ENCODE measurements at regions not wholly inside any gene's neighbourhood (a gene's known extent, or its start where the extent isn't known, plus 50 kb on each side); places are given as distances from the start of the nearest gene placed in this dataset.

DNA sequence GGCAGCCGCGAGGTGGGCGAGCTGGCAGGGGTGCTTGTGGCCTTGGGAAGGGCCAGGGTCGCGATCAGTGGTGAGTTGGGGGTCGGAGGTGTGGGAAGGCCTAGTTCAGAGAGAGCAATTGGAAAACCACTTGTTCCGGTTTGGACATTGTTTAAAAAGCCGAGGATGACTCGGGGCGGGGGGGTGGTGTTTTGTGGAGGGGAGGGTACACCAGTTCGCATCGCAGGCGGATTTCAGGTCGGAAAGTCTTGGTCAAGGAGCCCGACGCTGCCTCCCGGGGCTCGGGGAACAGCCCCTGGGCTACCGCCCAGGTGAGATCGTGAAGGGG lies 66.4 kb downstream of the KPNA2 start:
- WGBS (ENCODE audit: extremely low coverage, insufficient coverage, insufficient read length): no CpG with 5 or more reads among the region's 20 CpGs
- Histone ChIP-seq H3K27me3 (ENCODE audit: insufficient read depth, low read length) (no peaks in the 10 kb centered on the region), H4K91ac (ENCODE audit: low read depth, low read length) (peak overlapping the region; percentile 89), H3K18ac (ENCODE audit: low read length) (peak overlapping the region; percentile 35), H3K4me1 (ENCODE audit: control insufficient read depth in 1 of 2, insufficient read depth in 2 of 2, low read length in 2 of 2) (peaks cover 0 to 5% of the 10 kb centered on the region in 2 experiments), H2AFZ (ENCODE audit: insufficient read depth, low read length, poor library complexity) (peak overlapping the region; percentile 96), H3K79me1 (ENCODE audit: low read length) (peaks cover 5% of the 10 kb centered on the region), H3K79me2 (ENCODE audit: control insufficient read depth, insufficient read depth, low read length, poor library complexity) (peaks cover 5% of the 10 kb centered on the region), H3K9ac (ENCODE audit: low read length) (peak overlapping the region; percentile 15), H3K27ac (ENCODE audit: low read depth, low read length) (no peak overlapping the region), H3K14ac (ENCODE audit: low read length) (peak overlapping the region; percentile 65), H2BK12ac (ENCODE audit: low read length) (no peak overlapping the region), H3K23ac (ENCODE audit: low read length) (no peak overlapping the region), H4K8ac (ENCODE audit: low read depth, low read length) (peak overlapping the region; percentile 84), H3K4me2 (ENCODE audit: low read length) (peak overlapping the region; percentile 96), H2BK120ac (ENCODE audit: insufficient read depth, low read length, poor library complexity) (peak overlapping the region; percentile 0), H3K4me3 (ENCODE audit: low read depth, low read length) (peak overlapping the region; percentile 89), H2BK5ac (ENCODE audit: low read depth, low read length, poor library complexity) (no peak overlapping the region), H3K9me3 (ENCODE audit: insufficient read depth, low read depth, low read length) (no peaks in the 10 kb centered on the region), H4K12ac (ENCODE audit: low read depth, low read length) (peak overlapping the region; percentile 39), H2AK5ac (ENCODE audit: low read length) (no peak overlapping the region), H3K4ac (ENCODE audit: low read depth, low read length) (peak overlapping the region; percentile 76), H3K36me3 (ENCODE audit: control insufficient read depth in 1 of 2, insufficient read depth in 2 of 2, low read length in 2 of 2) (no peaks in the 10 kb centered on the region)
- no peak for DNase-seq

DNA sequence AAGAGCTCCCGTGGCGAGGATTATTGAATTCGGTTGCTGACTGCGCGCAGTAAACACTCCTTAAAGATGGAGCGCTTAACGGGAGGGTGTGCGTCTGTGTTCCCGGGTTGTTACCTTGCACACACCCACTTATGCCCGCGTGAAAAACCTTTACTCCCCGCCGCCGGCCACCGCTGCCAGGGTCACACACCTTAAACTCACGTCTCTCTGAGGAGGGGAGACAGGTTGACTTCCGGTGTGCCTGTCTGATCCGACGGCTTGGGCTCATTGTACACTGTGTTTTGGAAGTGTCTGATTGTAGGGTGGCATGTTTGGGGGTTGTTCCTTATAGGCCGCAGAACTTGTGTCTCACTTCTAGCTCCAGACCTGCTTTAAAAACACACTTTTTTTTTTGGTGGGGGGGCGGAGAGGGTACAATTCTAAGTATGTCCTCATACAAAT lies 66.8 kb downstream of the KPNA2 start:
- Histone ChIP-seq H2AK5ac (ENCODE audit: low read length) (no peak overlapping the region), H2BK5ac (ENCODE audit: low read depth, low read length, poor library complexity) (no peak overlapping the region), H3K4me1 (ENCODE audit: control insufficient read depth in 1 of 2, insufficient read depth in 2 of 2, low read length in 2 of 2) (peaks cover 0 to 5% of the 10 kb centered on the region in 2 experiments), H4K91ac (ENCODE audit: low read depth, low read length) (no peak overlapping the region), H4K8ac (ENCODE audit: low read depth, low read length) (no peak overlapping the region), H3K14ac (ENCODE audit: low read length) (no peak overlapping the region), H2BK12ac (ENCODE audit: low read length) (no peak overlapping the region), H3K4ac (ENCODE audit: low read depth, low read length) (no peak overlapping the region), H3K79me2 (ENCODE audit: control insufficient read depth, insufficient read depth, low read length, poor library complexity) (peaks cover 5% of the 10 kb centered on the region), H3K4me2 (ENCODE audit: low read length) (peak overlapping the region; percentile 96), H3K18ac (ENCODE audit: low read length) (no peak overlapping the region), H3K9me3 (ENCODE audit: insufficient read depth, low read depth, low read length) (no peaks in the 10 kb centered on the region), H3K27me3 (ENCODE audit: insufficient read depth, low read length) (no peaks in the 10 kb centered on the region), H3K36me3 (ENCODE audit: control insufficient read depth in 1 of 2, insufficient read depth in 2 of 2, low read length in 2 of 2) (no peaks in the 10 kb centered on the region), H3K9ac (ENCODE audit: low read length) (peak overlapping the region; percentile 23), H3K23ac (ENCODE audit: low read length) (no peak overlapping the region), H4K12ac (ENCODE audit: low read depth, low read length) (no peak overlapping the region), H3K79me1 (ENCODE audit: low read length) (peaks cover 5% of the 10 kb centered on the region), H3K4me3 (ENCODE audit: low read depth, low read length) (peak overlapping the region; percentile 89), H3K27ac (ENCODE audit: low read depth, low read length) (no peak overlapping the region), H2AFZ (ENCODE audit: insufficient read depth, low read length, poor library complexity) (peak overlapping the region; percentile 30), H2BK120ac (ENCODE audit: insufficient read depth, low read length, poor library complexity) (no peak overlapping the region)
- DNase-seq: peak in 1 of 2 donors; percentile 34
- WGBS (ENCODE audit: extremely low coverage, insufficient coverage, insufficient read length): no CpG with 5 or more reads among the region's 21 CpGs

DNA sequence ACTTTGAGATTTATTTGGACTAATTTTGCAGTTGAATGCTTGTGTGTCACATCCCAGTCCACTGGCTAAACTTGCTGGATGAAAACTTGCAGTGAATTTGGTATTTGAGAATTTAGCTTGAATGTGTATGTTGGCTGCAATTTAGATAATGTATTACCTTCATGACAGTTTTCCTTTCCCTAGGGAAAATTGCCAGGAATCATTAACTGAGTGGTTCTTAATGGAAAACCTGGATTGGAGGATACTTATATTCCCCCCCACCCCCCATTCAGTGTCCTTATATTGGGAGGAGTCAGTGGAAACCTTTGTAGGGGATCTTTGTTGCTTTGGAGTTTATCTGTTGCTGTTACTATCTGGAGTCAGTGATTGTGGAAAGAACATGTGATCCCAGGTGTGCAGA lies 67.6 kb downstream of the KPNA2 start:
- Histone ChIP-seq H2AFZ (ENCODE audit: insufficient read depth, low read length, poor library complexity) (no peak overlapping the region), H2AK5ac (ENCODE audit: low read length) (no peak overlapping the region), H4K12ac (ENCODE audit: low read depth, low read length) (no peak overlapping the region), H3K4me2 (ENCODE audit: low read length) (no peak overlapping the region), H2BK120ac (ENCODE audit: insufficient read depth, low read length, poor library complexity) (no peak overlapping the region), H3K4ac (ENCODE audit: low read depth, low read length) (no peak overlapping the region), H4K91ac (ENCODE audit: low read depth, low read length) (no peak overlapping the region), H3K27ac (ENCODE audit: low read depth, low read length) (no peak overlapping the region), H2BK5ac (ENCODE audit: low read depth, low read length, poor library complexity) (no peak overlapping the region), H3K27me3 (ENCODE audit: insufficient read depth, low read length) (no peaks in the 10 kb centered on the region), H3K23ac (ENCODE audit: low read length) (no peak overlapping the region), H4K8ac (ENCODE audit: low read depth, low read length) (no peak overlapping the region), H3K9ac (ENCODE audit: low read length) (no peak overlapping the region), H2BK12ac (ENCODE audit: low read length) (no peak overlapping the region), H3K4me1 (ENCODE audit: control insufficient read depth in 1 of 2, insufficient read depth in 2 of 2, low read length in 2 of 2) (peaks cover 0 to 5% of the 10 kb centered on the region in 2 experiments), H3K9me3 (ENCODE audit: insufficient read depth, low read depth, low read length) (no peaks in the 10 kb centered on the region), H3K79me1 (ENCODE audit: low read length) (peaks cover 5% of the 10 kb centered on the region), H3K18ac (ENCODE audit: low read length) (no peak overlapping the region), H3K36me3 (ENCODE audit: control insufficient read depth in 1 of 2, insufficient read depth in 2 of 2, low read length in 2 of 2) (no peaks in the 10 kb centered on the region), H3K79me2 (ENCODE audit: control insufficient read depth, insufficient read depth, low read length, poor library complexity) (peaks cover 5% of the 10 kb centered on the region), H3K4me3 (ENCODE audit: low read depth, low read length) (no peak overlapping the region), H3K14ac (ENCODE audit: low read length) (no peak overlapping the region)
- DNase-seq: no peak

DNA sequence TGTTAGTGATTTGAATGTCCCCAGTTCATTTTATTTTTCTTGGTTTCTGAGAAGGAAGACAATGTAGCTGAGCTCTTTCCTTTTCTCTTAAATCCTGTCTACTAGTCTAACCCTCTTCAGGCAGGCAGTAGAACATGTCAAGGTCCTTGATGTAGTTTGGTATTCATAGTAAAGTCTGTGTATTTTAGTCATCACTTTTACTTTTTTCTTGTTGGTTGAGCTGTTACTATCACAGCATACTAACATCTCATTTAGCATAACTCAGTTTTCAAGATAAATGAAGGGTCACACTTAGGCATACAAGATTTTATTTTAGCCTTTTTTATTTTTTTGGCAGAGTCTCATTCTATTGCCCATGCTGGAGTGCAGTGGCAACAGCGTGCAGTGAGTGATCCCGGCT lies 70.5 kb downstream of the KPNA2 start:
- Histone ChIP-seq H3K79me2 (ENCODE audit: control insufficient read depth, insufficient read depth, low read length, poor library complexity) (peaks cover 4% of the 10 kb centered on the region), H4K91ac (ENCODE audit: low read depth, low read length) (no peak overlapping the region), H3K4me1 (ENCODE audit: control insufficient read depth in 1 of 2, insufficient read depth in 2 of 2, low read length in 2 of 2) (peaks cover 0 to 3% of the 10 kb centered on the region in 2 experiments), H3K4ac (ENCODE audit: low read depth, low read length) (no peak overlapping the region), H4K12ac (ENCODE audit: low read depth, low read length) (no peak overlapping the region), H3K18ac (ENCODE audit: low read length) (no peak overlapping the region), H3K9ac (ENCODE audit: low read length) (no peak overlapping the region), H3K14ac (ENCODE audit: low read length) (no peak overlapping the region), H3K4me3 (ENCODE audit: low read depth, low read length) (no peak overlapping the region), H3K27me3 (ENCODE audit: insufficient read depth, low read length) (no peaks in the 10 kb centered on the region), H2BK12ac (ENCODE audit: low read length) (no peak overlapping the region), H3K27ac (ENCODE audit: low read depth, low read length) (no peak overlapping the region), H2AFZ (ENCODE audit: insufficient read depth, low read length, poor library complexity) (no peak overlapping the region), H2AK5ac (ENCODE audit: low read length) (no peak overlapping the region), H2BK120ac (ENCODE audit: insufficient read depth, low read length, poor library complexity) (no peak overlapping the region), H3K9me3 (ENCODE audit: insufficient read depth, low read depth, low read length) (peaks cover 2% of the 10 kb centered on the region), H2BK5ac (ENCODE audit: low read depth, low read length, poor library complexity) (no peak overlapping the region), H3K4me2 (ENCODE audit: low read length) (no peak overlapping the region), H3K79me1 (ENCODE audit: low read length) (peaks cover 5% of the 10 kb centered on the region), H4K8ac (ENCODE audit: low read depth, low read length) (no peak overlapping the region), H3K23ac (ENCODE audit: low read length) (no peak overlapping the region), H3K36me3 (ENCODE audit: control insufficient read depth in 1 of 2, insufficient read depth in 2 of 2, low read length in 2 of 2) (peaks cover 0 to 2% of the 10 kb centered on the region in 2 experiments)
- no CpG with 5 or more reads among the region's 2 CpGs for WGBS (ENCODE audit: extremely low coverage, insufficient coverage, insufficient read length)
- no peak for DNase-seq
